ENCODE measurements at regions not wholly inside any gene's neighbourhood (a gene's known extent, or its start where the extent isn't known, plus 50 kb on each side); places are given as distances from the start of the nearest gene placed in this dataset.
"Not testable (repeated sequence)": the region's sequence is repeated elsewhere in the genome, so short reads cannot be mapped to it uniquely, and the experiment has no call there.

DNA sequence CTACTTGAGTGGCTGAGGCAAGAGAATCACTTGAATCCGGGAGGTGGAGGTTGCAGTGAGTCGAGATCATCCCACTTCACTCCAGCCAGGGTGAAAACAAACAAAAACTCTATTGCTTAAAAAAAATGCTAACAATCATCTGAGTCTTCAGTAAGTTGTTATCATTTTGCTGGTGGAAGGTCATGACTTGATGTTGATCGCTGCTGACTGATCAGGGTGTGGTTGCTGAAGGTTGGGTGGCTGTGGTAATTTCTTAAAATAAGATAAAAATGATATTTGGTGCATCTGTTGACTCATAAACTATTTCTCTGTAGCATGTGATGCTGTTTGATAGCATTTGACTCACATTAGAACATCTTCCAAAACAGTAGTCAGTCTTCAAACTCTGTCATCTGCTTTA lies 349.4 kb upstream of the PAPPA start:
- DNase-seq, result no peak

DNA sequence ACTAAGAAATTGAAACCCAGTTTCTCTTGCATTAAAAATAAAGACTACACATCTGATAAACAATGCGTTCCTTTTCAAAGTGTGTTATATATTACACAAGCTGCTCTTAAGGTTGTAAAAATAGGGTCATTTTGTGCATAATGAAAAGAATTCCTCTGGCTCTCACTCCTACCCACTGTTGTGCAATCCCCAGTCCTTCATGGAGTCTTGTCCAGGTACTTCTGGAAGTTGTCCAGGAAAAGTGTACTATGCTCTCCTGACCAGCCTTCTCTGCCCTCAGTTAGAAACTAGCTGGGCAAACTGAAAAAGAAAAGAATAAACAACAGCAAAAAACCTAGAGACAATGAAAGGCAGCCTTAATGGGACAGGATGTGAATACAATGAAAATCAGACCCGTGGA lies 345.5 kb upstream of the PAPPA start:
- DNase-seq, result no peak

DNA sequence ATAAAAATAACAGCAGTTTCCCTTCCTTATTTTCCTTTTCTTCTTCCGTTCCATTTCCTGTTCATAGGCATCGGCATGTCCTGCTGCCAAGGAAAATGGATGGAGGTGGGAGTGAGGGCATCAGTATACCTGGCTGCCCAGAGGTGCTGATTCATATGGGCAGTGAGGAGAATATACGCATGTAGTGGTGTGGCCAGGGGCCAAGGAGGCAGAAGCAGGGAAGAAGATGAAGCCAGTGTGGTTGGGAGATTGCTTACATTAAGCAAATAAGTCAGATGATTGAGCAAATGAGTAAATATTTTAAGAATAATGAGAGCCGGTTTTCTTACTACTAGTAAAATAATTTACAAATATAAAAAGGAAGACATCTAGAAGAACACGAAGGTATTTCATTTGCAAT lies 344.9 kb upstream of the PAPPA start:
- no peak for DNase-seq

DNA sequence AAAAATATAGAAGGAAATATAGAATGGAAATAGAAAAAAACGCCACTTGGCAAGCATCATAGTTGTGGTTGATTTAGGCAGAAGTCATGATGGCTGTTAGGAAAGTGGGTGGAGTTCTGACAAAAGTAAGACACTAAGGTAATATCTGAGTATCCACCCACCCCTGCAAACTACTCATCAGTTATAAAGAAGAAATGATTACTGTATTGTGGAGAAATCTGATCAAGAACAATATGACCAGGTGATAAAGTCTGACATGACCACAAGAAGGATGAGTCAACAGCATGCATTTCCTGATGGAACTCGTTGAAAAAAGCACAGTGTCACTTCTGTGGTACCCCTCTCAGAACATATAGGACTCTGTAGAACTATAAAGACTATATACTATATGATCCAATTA lies 343.4 kb upstream of the PAPPA start:
- no peak for DNase-seq

DNA sequence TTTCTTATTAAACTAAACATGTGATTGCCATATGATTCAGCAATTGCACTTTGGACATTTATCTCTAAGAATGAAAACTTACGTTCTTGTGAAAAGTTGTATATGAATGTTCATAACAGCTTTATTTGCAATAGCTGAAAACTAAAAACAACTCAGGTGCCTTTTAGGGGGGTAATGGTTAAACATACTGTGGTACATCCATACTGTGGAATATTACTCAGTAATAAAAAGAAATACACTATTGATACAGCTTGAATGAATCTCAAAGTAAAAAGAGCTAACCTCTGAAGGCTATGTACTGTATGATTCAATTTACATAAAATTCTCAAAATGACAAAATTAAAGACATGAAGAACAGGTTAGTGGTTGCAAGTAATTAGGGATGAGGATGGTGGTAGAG lies 339.5 kb upstream of the PAPPA start:
- DNase-seq, result no peak

DNA sequence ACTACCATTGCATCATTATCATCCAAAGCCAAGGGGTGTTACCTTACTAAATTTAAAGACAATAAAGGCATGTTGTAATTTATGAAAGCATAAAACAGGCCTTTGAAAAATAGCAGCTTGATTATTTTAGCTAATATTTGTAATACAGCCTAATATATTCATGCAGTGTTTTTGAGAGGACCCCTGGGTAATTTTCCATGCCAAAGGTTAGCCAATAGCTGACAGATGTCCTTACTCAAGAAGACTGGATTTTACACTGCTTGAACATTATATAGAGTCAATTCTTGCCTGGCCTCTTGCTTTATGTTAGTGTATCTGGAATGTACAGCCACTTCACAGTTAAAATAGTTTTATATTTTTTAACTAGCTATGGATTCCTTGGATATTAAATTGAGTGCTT lies 337.8 kb upstream of the PAPPA start:
- peak; percentile 8 for DNase-seq

DNA sequence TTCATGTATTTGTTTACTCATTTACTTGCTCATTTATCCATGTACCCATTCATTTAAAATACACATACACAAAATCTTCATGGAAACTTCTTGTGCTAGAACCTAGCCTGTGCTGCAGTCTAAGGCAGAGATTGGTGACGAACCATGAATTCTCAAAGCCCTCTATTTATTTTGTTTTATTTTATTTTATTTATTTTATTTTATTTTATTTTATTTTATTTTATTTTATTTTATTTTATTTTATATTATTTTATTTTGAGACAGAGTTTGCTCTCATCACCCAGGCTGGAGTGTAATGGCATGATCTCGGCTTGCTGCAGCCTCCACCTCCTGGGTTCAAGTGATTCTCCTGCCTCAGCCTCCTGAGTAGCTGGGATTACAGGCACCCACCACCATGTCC lies 334.9 kb upstream of the PAPPA start:
- not testable (repeated sequence) for DNase-seq

DNA sequence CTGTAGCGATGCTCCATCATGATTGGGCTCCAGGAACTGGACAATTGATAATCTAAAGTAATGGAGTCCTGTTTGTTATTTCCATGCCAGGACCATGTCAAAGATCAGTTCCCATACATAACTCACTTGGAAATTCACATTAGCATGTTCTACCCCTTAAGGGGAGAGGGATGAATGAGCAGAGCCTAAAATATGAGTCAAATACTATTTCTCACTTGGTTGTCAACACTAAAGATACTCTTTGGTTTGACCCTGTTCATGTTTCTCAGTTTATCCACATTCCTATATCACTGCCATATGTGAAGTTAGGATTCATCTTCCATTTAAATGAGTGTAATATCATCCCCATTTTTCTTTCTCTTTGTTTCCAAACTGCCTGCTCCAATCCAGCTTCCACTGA lies 321.6 kb upstream of the PAPPA start:
- no peak for DNase-seq

DNA sequence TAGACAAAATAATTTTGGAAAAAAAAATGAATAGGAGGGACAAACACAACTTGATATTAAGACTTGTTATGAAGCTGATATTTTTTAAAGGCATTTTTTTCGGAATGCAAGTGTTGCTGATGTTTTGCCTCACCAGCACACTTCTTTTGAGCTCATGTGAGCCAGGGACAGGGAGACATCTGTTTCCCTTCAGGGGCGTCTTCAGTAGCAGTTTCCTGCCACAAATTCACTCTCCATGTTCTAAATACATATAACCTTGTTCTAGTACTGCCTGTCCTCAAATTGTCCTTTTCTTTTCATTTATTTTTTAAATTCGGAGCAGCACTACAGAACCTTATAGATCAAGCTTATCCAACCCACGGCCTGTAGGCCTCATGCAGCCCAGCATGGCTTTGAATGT lies 316.0 kb upstream of the PAPPA start:
- no peak for DNase-seq

DNA sequence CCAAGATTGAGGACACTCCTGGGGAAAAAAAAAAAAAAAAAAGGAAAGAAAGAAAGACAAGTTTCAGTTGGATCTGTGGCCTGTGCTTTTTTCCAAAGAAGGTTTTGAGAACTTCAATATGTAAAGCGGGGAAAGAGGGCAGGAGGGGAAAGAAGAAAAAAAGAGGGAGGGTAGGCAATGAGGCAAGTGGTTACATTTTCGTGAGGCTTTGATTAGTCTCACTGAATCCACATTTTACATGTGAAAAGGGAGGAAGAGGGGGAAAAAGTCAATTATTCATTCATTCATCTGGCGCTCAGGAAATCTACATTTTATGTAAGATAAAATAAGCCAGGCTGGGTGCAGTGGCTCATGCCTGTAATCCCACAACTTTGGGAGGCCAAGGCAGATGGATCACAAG lies 315.2 kb upstream of the PAPPA start:
- no peak for DNase-seq

DNA sequence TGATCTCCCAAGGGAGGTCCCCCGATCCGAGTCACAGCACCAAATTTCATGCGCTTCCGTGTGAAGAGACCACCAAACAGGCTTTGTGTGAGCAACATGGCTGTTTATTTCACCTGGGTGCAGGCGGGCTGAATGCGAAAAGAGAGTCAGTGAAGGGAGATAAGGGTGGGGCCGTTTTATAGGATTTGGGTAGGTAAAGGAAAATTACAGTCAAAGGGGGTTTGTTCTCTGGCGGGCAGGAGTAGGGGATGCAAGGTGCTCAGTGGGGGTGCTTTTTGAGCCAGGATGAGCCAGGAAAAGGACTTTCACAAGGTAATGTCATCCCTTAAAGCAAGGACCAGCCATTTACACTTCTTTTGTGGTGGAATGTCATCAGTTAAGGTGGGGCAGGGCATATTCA lies 309.2 kb upstream of the PAPPA start:
- not testable (repeated sequence) for DNase-seq

DNA sequence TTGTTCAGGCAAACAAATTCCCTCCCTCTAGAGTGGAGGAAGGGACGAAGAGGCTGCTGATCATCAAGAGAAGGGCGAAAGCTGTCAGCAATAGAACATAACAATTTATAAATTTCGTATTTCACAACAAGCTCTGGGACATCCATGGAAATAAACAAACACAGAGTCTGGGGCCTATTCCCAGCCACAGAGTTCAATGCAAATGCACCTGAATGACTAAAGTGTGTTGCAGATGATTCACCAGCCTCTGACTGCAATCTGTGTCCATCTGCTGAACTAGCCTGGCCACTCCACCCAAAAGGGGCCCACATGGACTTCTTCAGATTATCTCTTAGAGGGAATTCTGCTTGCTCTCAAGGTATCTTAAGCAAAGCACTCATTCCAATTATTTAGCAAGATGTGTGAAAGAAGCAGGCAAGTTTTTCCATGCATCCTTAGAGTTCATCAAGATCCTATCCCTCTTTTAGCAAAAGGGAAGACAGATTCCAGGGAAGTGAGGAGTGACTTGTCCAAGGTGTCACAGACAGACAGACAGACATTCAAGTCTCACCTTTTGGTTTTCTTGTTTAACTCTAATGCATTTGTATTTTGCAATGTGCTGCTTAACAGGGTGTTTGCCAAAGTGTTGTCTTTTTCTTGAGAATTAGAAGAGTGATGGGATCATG lies 307.8 kb upstream of the PAPPA start:
- DNase-seq, result no peak

DNA sequence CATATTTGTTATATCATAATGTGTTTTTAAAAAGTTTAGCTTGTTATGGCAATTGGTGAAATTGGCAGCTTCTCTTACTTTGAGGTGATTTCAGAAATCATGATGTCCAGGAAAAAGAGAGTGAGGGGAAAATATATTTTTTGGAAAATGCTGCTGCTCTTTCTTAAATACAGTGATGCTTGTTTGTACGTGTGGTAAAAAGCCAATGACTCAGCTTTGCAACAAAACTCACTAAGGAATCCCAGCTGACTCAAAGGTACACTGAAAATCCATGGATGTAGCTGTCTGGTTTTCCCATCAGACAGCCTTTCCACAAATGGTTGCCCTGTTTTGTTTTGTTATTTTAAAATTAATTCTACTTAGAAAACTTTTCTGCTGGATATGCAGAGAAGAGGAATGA lies 306.4 kb upstream of the PAPPA start:
- no peak for DNase-seq

DNA sequence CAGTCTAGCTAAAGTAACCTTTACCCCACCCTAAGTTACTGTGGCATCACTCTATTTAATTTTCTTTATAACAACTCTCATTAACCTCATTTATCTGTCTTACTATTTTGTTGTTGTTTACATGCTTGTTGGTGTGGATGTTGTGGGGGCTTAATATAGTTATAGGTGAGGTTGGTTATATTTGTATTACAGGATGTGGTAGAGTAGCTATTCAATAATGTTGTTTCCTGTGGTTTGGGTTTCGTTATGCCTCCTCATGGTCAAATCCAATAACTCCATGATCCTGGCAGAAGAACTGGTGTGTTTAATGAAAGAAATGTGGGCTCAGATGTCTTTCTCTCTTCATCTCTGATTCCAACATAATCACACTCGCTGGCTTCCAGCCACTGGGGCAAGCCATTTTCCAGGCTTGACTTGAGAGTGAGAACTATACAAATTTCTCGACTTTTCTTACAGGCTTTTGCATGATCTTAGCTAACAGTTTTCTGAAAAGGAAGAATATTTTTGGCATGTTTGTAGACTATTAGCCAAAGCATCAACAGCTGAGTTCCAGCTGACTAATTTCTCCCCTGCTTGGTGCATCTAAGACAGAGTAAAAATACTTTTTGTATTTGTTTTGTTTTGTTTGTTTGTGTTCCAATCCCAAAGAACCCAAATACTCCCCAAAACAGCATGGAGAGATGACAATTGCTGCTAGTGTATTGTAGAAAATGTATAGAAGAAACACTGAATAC lies 303.7 kb upstream of the PAPPA start:
- peak; percentile 24 for DNase-seq

DNA sequence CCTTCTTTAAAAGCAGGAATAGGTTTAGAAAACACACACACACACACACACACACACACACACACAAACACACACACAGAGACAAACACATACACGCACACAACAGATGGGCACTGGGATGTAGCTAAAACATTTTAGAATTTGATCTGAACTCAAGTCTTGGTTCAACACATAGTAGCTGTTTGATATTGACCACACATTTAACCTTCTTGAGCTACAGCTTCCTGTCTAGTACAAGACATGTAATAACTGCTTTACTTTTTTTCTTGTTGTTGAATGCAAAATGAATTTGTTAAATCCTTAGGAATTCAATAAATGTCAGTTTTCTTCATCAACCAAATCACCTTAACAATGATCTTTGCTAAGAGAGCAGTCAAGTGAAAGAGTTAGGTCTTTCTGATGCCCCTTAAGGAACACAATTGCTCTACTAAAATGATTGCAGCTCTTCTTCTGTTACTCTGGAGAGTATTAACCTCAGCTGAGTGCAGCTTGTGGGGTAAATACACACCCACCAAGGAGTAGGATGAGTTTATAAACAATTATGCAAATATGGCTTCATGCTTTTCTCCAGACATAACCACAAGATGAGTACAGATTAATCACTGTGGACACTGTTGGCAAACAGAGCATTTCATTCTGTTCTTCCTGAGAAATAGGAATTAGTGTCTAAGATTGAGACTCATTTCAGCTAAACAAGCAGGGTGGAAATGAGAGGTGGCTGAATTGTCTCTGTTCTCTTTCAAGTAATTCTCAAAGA lies 302.9 kb upstream of the PAPPA start:
- no peak for DNase-seq

DNA sequence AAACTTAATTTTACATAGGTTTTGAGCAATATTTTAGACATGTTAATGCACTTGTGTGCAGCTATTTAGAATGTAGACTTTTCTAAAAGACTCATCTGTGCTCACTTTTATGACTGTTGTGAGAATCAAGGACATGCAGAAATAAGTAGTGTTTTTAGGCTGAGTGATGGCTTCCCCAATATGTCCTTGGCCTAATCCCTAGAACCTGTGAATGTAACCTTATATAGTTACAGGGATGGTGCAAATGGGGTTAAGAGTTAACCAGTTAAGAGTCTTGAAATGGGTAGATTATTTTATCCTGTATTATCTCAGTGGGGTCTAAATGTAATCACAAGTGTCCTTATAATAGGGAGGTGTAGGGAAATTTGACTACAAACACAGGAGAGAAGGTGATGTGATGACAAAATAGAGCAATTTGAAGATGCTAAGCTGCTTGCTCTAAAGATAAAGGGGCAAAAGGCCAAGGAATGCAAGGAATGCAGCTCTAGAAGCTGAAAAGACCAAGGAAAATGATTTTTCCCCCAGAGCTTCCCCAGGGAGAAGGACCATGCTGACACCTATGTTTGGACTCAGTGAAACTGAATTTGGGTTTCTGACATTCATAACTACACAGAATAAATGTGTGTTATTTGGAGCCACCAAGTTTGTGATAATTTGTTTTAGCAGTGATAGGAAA lies 298.0 kb upstream of the PAPPA start:
- DNase-seq, result no peak

DNA sequence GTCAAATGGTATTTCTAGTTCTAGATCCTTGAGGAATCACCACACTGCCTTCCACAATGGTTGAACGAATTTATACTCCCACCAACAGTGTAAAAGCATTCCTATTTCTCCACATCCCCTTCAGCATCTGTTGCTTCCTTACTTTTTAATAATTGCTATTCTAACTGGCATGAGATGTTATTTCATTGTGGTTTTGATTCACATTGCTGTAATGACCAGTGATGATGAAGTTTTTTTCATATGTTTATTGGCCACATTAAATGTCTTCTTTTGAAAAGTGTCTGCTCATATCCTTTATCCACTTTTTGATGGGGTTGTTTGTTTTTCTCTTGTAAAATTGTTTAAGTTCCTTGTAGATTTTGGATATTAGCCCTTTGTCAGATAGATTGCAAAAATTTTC lies 295.2 kb upstream of the PAPPA start:
- not testable (repeated sequence) for DNase-seq

DNA sequence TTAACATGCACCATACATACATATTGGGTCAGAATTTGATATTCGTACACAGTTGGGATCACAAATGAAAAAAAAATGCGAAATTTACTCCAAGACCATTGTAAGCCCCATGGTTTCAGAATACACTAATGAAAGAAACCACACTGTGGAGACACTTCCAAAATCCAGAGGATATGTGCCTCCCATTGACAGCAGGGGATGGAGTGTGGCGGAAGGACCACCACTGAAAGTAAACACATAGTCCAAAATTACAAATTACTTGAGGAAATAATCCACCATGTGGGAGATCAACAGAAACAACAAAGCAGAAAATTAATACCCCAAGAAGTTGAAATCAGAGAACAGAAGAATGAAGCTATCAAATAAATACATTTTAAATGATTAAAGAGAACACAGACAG lies 291.6 kb upstream of the PAPPA start:
- no peak for DNase-seq

DNA sequence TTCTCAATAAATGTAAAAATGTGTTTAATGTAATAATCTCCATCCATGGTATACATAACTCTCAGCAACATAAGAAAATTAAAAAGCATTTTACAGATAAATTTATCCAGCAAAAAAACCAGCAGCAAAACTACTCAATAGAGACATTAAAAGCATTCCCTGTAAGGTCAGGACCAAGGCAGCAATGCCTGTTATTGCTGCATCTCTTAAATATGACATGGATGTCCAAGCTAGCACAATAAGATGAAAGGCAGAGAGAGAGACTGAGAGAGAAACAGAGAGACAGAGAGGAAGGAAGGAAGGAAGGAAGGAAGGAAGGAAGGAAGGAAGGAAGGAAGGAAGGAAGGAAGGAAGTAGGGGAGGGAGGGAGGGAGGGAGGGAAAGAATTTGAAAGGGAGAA lies 289.0 kb upstream of the PAPPA start:
- DNase-seq, result no peak

DNA sequence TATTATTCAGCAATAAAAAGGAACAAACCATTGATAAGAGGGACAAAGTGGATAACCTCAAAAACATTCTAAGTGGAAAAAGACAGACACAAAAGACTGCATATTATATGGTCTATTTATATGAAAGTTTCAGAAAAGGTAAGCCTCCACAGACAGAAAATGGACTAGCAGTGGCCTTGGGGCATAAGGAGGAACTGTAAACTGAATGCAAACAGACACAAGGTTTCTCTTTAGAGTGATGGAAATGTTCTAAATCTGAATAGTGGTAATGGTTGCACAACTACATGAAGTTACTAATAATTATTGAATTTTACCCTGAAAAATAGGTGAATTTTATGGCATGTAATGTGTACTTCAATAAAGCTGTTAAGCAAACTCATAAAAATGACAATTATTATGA lies 286.3 kb upstream of the PAPPA start:
- DNase-seq, result no peak

DNA sequence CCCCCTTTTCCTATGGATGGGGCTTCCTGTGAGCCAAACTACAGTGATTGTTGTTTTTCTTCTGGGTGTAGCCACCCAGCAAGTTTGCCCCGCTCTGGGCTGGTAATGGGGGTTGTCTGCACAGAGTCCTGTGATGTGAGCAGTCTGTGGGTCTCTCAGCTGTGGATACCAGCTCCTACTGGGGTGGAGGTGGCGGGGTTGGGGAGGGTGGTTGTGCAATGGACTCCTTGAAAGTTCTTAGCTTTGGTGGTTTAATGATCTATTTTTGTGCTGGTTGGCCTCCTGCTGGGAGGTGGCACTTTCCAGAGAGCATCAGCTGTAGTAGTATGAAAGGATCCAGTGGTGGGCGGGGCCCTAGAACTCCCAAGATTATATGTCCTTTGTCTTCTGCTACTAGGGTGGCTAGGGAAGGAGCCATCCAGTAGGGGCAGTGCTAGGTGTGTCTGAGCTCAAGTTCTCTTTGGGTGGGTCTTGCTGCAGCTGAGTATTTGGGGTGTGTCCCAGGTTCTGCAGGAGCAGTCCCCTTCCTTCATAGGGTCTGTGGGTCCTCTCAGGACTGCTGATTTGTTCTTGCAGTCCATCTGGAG lies 275.6 kb upstream of the PAPPA start:
- DNase-seq, result no peak

DNA sequence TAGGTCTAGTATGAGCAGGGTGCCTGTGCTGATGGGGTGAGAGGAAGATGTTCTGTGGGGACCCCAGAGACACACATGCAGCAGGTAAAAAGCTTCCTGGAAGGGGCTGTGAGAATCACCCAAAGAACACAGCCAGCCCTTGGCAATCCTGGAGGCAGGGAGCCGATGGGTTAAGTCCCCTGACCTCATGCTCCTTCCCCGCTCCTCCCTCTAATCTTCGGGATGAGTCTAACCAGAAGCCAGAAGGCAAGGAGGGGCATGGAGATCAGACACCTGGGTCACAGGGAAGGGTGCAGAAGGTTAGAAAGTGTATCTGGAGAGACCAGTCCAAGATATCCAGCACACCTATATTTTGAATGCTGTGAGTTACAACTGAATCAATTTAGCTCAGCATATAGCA lies 274.1 kb upstream of the PAPPA start:
- DNase-seq, result no peak

Data from renal pelvis (tissue), 1 donor.